Right lung (tissue), 2 donors: ENCODE measurements at regions not wholly inside any gene's neighbourhood (a gene's known extent, or its start where the extent isn't known, plus 50 kb on each side); places are given as distances from the start of the nearest gene placed in this dataset.
"Not testable (repeated sequence)": the region's sequence is repeated elsewhere in the genome, so short reads cannot be mapped to it uniquely, and the experiment has no call there.

Source experiments
- DNase-seq, 2 donors: peaks; one replicate each; pipeline ENCODE4 v3.0.0-alpha.2; 2013

GRCh38 chr17:30689266-30690000 lies 135.1 kb downstream of the CRLF3 start:
- not testable (repeated sequence) for DNase-seq

GRCh38 chr17:30686538-30687479 lies 137.7 kb downstream of the CRLF3 start:
- not testable (repeated sequence) for DNase-seq

- DNase-seq: not testable (repeated sequence)
These were observed 142.2 kb downstream of the CRLF3 start for GRCh38 chr17:30682280-30682679.

- DNase-seq: not testable (repeated sequence)
These were observed 143.8 kb downstream of the CRLF3 start for GRCh38 chr17:30680681-30681080.

- DNase-seq: no peak
These were observed 146.8 kb downstream of the CRLF3 start for GRCh38 chr17:30677550-30678249.

GRCh38 chr17:30675777-30676492 lies 148.6 kb downstream of the CRLF3 start:
- not testable (repeated sequence) for DNase-seq

- DNase-seq: not testable (repeated sequence)
These were observed 155.3 kb downstream of the CRLF3 start for GRCh38 chr17:30669217-30669649.

- not testable (repeated sequence) for DNase-seq
These were observed 155.9 kb downstream of the CRLF3 start for GRCh38 chr17:30668360-30669181.

- DNase-seq: peak; percentile 78 to 79
These were observed 156.7 kb downstream of the CRLF3 start for GRCh38 chr17:30667657-30668359.

GRCh38 chr17:30666838-30667656 lies 157.4 kb downstream of the CRLF3 start:
- DNase-seq: not testable (repeated sequence)

GRCh38 chr17:30663727-30664455 lies 160.6 kb downstream of the CRLF3 start:
- DNase-seq: not testable (repeated sequence)

GRCh38 chr17:30657148-30657547 lies 167.3 kb downstream of the CRLF3 start:
- DNase-seq: not testable (repeated sequence)

- not testable (repeated sequence) for DNase-seq
These were observed 171.5 kb downstream of the CRLF3 start for GRCh38 chr17:30653038-30653437.

GRCh38 chr17:30650149-30650548 lies 172.9 kb downstream of the GOSR1 start:
- DNase-seq: not testable (repeated sequence)

- DNase-seq: not testable (repeated sequence)
These were observed 170.9 kb downstream of the GOSR1 start for GRCh38 chr17:30648015-30648620.

GRCh38 chr17:30645875-30646274 lies 168.7 kb downstream of the GOSR1 start:
- DNase-seq: not testable (repeated sequence)

GRCh38 chr17:30644713-30645112 lies 167.5 kb downstream of the GOSR1 start:
- DNase-seq: not testable (repeated sequence)
